ENCODE measurements at regions not wholly inside any gene's neighbourhood (a gene's known extent, or its start where the extent isn't known, plus 50 kb on each side); places are given as distances from the start of the nearest gene placed in this dataset.

DNA sequence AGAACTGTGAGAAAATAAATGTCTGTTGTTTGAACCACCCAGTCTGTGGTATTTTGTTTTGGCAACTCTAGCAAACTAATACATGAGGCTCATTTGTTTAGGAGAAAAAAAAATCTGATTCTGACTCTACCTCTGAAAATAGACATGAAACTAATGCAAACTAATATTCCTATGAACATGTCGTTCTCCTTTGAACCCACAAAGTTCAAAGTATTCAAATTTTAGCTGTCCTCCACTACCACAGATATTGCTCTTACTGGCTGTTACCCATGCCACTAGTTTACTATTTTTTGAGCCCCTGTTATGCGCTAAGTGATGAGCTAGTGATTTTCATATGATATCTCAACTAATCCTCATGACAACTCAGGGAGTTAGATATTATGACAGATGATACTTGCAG, 58.8 kb upstream of the ZNF804B start:
- no peak overlapping the region for H3K27ac Mint-ChIP-seq
- no peaks in the 10 kb centered on the region for H3K36me3 Mint-ChIP-seq (ENCODE audit: low read depth)
- no peak for ATAC-seq (replicated peaks)
- H3K4me3 Mint-ChIP-seq, result no peak overlapping the region
- no peaks in the 10 kb centered on the region for H3K4me1 Mint-ChIP-seq
- H3K9me3 Mint-ChIP-seq, result peaks cover 4% of the 10 kb centered on the region
- H3K27me3 Mint-ChIP-seq, result no peaks in the 10 kb centered on the region

DNA sequence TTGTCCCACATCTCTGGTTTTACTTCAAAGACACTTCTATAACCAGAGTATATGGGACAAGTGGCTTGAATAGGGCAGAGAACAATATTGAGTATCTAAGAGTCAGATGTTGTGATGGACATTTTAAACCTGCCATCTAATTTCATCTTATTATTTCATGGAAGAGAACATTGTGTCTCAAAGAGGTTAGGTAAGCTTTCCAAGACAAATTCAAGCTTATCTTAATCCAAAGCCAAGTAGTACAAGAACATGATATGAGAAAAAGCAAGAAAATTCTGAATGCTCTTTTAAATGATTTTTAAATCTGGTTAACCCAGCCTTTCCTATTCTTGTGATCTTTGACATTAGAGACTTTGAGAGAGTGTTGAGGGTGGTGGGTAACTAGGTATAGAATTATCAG, 65.3 kb upstream of the ZNF804B start:
- no peaks in the 10 kb centered on the region for H3K9me3 Mint-ChIP-seq
- no peak overlapping the region for H3K4me3 Mint-ChIP-seq
- H3K4me1 Mint-ChIP-seq, result no peaks in the 10 kb centered on the region
- H3K27me3 Mint-ChIP-seq, result no peaks in the 10 kb centered on the region
- ATAC-seq (replicated peaks), result no peak
- no peak overlapping the region for H3K27ac Mint-ChIP-seq
- no peaks in the 10 kb centered on the region for H3K36me3 Mint-ChIP-seq (ENCODE audit: low read depth)

DNA sequence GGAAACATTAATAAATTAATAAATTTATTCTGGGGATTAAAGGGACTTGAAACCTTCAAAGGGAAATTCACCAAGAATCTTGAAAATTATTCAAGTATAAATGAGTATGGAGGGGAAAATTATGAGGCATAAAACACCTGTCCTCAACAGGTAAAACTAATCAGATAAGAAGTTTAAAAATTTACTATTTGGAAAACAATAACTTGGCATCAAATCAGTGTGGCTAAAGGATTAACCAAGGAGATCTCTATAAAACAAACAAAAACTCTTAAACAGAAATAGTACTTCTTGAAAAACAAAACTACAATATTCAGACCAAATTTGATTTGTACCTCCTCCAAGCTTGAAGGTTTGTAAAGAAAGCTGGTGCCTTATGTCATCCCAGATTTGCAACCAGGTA, 66.4 kb upstream of the ZNF804B start:
- H3K27me3 Mint-ChIP-seq, result no peaks in the 10 kb centered on the region
- no peak overlapping the region for H3K27ac Mint-ChIP-seq
- H3K4me1 Mint-ChIP-seq, result no peaks in the 10 kb centered on the region
- H3K36me3 Mint-ChIP-seq (ENCODE audit: low read depth), result no peaks in the 10 kb centered on the region
- H3K4me3 Mint-ChIP-seq, result no peak overlapping the region
- no peak for ATAC-seq (replicated peaks)
- no peaks in the 10 kb centered on the region for H3K9me3 Mint-ChIP-seq

DNA sequence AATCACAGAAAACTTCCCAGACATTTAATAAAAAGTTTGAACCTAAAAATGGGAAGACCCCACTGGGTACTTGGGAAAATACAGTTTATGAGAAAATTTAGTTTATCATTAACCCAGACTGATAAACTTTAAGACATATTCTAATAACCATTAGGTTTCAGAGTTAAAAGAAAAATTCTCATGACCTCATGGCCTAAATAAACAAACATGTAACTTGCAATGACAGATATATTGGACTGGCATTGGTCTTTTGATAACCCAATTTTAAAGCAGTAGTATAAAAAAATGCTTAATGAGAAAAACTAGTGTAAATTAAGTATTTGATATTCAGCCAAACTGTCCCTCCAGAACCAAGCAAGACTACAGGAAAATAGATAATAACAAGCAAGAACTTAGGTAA, 67.0 kb upstream of the ZNF804B start:
- H3K9me3 Mint-ChIP-seq, result no peaks in the 10 kb centered on the region
- no peaks in the 10 kb centered on the region for H3K36me3 Mint-ChIP-seq (ENCODE audit: low read depth)
- H3K4me3 Mint-ChIP-seq, result no peak overlapping the region
- ATAC-seq (replicated peaks), result no peak
- no peak overlapping the region for H3K27ac Mint-ChIP-seq
- no peaks in the 10 kb centered on the region for H3K4me1 Mint-ChIP-seq
- H3K27me3 Mint-ChIP-seq, result no peaks in the 10 kb centered on the region

DNA sequence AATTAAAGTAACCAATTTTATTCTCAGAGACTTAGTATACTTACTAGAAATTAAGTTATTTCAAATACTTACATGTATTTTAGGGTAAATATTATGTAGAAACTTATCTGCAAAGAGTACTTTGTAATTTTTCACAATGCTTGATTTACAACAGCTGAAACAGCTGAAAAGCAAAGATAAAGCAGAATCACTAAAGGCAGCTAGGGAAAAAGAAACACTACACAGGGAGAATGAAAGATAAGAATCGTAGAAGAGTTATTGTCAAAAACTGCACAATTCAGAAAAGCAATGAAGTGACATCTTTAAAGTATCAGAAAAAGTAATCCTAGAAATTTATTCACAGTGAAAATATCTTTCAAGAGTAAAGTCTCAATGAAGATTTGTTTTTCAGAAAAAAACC, 69.7 kb upstream of the ZNF804B start:
- Mint-ChIP-seq H3K36me3 (ENCODE audit: low read depth) (no peaks in the 10 kb centered on the region), H3K9me3 (no peaks in the 10 kb centered on the region), H3K4me1 (no peaks in the 10 kb centered on the region), H3K27me3 (no peaks in the 10 kb centered on the region), H3K4me3 (no peak overlapping the region), H3K27ac (no peak overlapping the region)
- no peak for ATAC-seq (replicated peaks)

DNA sequence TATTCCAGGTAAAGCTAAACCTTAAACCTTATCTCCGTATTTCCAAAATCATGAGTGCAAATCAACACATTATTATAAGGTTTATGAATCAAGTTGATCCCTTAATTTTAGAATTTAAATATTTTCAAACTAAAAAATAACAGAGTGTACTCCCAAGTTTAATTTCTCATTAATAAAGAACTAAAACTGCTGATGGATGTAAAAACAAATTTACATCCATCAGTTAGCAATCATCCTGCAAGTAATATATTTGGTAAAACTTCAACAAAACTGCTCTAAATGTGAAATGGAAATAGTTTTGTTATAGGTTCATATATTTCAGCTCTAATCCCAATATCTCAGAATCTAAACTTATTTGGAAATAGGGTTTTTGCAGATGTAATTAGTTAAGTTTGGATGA, 71.3 kb upstream of the ZNF804B start:
- H3K4me1 Mint-ChIP-seq, result no peaks in the 10 kb centered on the region
- no peaks in the 10 kb centered on the region for H3K27me3 Mint-ChIP-seq
- H3K27ac Mint-ChIP-seq, result no peak overlapping the region
- H3K36me3 Mint-ChIP-seq (ENCODE audit: low read depth), result no peaks in the 10 kb centered on the region
- ATAC-seq (replicated peaks), result no peak
- no peaks in the 10 kb centered on the region for H3K9me3 Mint-ChIP-seq
- H3K4me3 Mint-ChIP-seq, result no peak overlapping the region

DNA sequence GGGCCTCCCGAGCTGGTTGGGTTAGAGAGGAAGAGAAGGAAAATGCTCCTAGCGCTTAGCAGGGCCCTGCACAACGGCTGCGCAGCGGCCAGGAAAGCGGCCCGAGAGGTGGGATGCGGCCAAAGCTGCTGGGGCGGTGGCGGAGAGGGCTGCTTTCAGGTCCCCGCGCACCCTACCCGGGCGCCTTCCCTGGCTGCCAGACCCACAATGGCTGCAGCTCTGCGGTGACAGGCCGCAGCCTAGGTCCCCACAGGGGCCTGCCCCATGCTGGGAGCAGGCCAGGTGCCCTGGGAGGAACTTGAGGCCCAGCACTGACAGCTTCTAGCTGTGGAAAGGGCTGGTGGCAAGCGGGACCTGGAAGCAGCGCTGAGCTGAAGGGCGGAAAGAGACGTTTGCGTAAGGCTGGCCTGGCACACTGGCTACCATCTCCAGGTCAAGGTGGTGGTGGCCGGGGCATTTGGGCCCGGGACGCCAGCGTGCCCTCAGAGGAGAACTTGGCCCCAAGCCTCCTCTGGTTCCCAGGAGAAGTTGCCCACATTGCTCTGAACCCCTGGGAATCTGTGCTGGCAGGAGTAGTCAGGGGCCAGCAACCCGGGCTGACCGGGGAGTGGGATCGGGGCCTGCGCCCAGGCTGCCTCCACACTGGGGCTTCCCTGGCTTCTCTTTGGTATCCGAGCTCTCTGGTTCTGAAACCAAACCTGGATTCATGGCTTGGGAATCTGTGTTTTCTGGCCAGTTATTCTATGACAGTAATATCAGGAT, 72.9 kb upstream of the ZNF804B start:
- Mint-ChIP-seq H3K27ac (no peak overlapping the region), H3K9me3 (no peaks in the 10 kb centered on the region), H3K4me3 (no peak overlapping the region), H3K27me3 (no peaks in the 10 kb centered on the region), H3K4me1 (no peaks in the 10 kb centered on the region), H3K36me3 (ENCODE audit: low read depth) (no peaks in the 10 kb centered on the region)
- ATAC-seq (replicated peaks), result no peak

DNA sequence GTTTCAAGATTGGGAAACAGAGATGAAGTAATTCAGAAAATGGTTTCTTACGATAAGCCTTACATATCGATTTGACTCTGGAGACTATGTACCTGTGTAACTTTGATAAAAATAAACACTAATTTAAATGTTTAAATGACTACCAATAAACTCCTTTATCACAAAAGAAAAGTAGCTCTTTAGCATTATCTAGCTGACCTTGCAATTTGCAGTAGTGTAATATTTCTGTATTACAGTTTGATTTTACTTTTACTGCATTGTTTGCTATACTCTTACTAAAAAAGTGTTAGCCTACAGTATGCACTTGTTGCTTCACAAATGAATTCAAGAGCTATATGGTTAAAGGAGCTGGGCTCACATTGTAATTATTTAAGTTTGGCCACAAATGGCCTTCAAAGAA, 77.8 kb upstream of the ZNF804B start:
- ATAC-seq (replicated peaks), result no peak
- H3K4me1 Mint-ChIP-seq, result no peaks in the 10 kb centered on the region
- H3K9me3 Mint-ChIP-seq, result peaks cover 5% of the 10 kb centered on the region

DNA sequence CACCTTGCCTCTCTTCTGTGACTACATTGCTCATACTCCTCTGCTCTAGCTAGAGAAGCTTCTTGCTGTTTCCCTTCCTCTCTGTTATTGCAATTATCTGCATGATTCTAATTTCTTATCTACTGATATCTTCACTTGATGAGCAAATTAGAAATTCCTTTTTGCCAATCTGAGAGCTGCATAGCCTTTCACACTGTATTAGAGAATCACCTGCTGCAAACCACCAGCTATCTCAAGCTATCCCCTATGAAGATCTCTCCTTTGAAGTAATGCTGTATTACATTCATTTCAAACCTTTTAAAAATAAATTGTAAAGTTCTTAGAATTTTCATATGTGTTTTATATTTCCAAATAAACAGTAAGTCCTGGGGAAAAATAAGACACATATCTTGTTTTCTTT, 89.0 kb upstream of the ZNF804B start:
- Mint-ChIP-seq H3K27ac (no peak overlapping the region), H3K36me3 (ENCODE audit: low read depth) (no peaks in the 10 kb centered on the region), H3K4me3 (no peak overlapping the region), H3K27me3 (no peaks in the 10 kb centered on the region), H3K4me1 (no peaks in the 10 kb centered on the region), H3K9me3 (peaks cover 7% of the 10 kb centered on the region)
- no peak for ATAC-seq (replicated peaks)

More for the DNA sequence above, 77.8 kb upstream of the ZNF804B start:
- H3K27ac Mint-ChIP-seq, result no peak overlapping the region
- H3K4me3 Mint-ChIP-seq, result no peak overlapping the region
- H3K27me3 Mint-ChIP-seq, result no peaks in the 10 kb centered on the region
- H3K36me3 Mint-ChIP-seq (ENCODE audit: low read depth), result no peaks in the 10 kb centered on the region

DNA sequence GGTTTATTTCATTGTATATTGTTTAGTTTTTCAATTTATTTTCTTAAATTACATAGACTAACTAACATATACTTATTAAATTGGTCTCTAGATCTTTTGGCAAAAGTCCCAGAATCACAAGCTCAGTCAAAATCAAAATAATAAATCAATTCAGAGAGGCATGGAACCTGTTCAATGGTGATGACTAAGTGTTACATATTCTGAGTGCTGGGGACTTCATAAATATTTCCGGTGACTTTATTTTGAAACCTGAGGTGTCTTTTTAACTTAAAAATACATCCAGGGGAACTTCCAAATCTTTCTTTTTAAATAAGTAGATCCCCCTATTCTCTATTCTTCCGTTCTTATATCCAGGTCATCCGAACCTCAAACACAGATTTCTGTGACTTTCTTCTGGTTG, 89.6 kb upstream of the ZNF804B start:
- H3K27ac Mint-ChIP-seq, result no peak overlapping the region
- no peak overlapping the region for H3K4me3 Mint-ChIP-seq
- no peaks in the 10 kb centered on the region for H3K36me3 Mint-ChIP-seq (ENCODE audit: low read depth)
- ATAC-seq (replicated peaks), result no peak
- no peaks in the 10 kb centered on the region for H3K27me3 Mint-ChIP-seq
- no peaks in the 10 kb centered on the region for H3K4me1 Mint-ChIP-seq
- H3K9me3 Mint-ChIP-seq, result peaks cover 7% of the 10 kb centered on the region

DNA sequence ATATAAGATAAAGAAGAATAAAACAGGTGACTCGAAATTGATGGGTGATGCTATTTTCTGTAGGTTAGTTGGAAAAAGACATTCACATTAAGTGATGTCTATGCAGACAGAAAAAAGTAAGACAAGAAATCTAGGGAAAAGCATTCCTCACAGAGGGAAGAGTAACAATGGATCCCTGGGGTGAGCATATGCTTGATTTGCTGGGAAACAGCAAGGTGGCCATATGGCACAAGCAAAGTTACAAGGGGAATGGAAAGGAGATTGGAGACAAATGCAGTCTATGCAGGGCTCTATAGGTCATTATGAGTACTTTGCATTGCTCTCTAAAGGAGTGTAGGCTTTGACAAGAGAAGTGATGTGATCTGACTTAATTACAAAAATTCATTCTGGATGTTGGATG, 90.9 kb upstream of the ZNF804B start:
- ATAC-seq (replicated peaks), result no peak
- Mint-ChIP-seq H3K27ac (no peak overlapping the region), H3K4me3 (no peak overlapping the region), H3K36me3 (ENCODE audit: low read depth) (no peaks in the 10 kb centered on the region), H3K9me3 (peaks cover 8% of the 10 kb centered on the region), H3K4me1 (no peaks in the 10 kb centered on the region), H3K27me3 (no peaks in the 10 kb centered on the region)

DNA sequence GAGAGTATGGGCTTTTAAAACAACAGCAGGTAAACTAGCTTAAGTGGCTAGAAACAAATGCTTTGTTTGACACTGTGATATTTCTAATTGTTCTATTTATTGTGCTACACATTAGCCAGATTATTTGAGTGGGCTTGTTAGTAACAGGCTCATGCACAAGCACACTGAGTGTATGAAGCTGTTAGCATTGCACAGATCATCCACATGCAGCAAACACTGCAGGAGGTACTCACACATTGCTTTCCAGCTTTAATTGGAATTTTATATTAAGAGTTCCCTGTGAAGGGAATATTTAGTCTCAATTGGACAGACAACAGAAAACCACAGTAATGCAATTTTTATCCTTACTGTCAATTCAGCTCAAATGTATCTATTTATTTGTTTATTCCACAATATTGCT, 92.9 kb upstream of the ZNF804B start:
- no peaks in the 10 kb centered on the region for H3K4me1 Mint-ChIP-seq

DNA sequence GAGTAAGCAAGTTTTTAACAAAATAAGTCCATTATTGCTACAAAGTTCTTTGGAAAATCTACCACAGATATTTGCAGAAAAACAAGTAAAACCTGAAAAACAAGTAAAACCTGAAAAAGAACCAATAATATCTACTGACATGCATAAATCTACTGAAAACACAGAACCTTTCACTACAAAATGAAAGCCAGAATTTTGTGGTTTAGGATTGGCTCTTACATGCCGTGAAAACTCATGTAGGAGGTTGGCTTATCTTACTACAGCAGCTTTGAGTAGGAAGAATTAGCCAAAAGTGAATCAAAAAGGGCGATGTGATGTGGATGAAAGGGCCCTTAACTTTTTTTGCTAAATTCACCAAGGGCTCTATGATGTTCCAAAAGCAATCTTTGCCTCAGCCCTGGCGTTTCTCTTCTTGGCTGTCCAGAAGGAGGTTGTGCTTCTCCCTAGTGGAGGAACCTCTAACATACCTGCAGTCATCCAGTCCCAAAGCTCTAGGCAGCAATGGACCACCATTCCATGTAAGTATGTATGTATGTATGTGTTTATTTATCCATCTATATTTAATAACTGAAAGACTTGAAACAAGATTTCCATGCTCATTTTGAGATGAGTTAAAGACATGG, 93.5 kb upstream of the ZNF804B start:
- Mint-ChIP-seq H3K27ac (no peak overlapping the region), H3K27me3 (no peaks in the 10 kb centered on the region), H3K4me1 (no peaks in the 10 kb centered on the region), H3K9me3 (peaks cover 8% of the 10 kb centered on the region), H3K36me3 (ENCODE audit: low read depth) (no peaks in the 10 kb centered on the region), H3K4me3 (no peak overlapping the region)
- ATAC-seq (replicated peaks), result no peak

More for the DNA sequence above, 92.9 kb upstream of the ZNF804B start:
- Mint-ChIP-seq H3K36me3 (ENCODE audit: low read depth) (no peaks in the 10 kb centered on the region), H3K4me3 (no peak overlapping the region), H3K27me3 (no peaks in the 10 kb centered on the region), H3K27ac (no peak overlapping the region), H3K9me3 (peaks cover 8% of the 10 kb centered on the region)
- ATAC-seq (replicated peaks), result no peak

DNA sequence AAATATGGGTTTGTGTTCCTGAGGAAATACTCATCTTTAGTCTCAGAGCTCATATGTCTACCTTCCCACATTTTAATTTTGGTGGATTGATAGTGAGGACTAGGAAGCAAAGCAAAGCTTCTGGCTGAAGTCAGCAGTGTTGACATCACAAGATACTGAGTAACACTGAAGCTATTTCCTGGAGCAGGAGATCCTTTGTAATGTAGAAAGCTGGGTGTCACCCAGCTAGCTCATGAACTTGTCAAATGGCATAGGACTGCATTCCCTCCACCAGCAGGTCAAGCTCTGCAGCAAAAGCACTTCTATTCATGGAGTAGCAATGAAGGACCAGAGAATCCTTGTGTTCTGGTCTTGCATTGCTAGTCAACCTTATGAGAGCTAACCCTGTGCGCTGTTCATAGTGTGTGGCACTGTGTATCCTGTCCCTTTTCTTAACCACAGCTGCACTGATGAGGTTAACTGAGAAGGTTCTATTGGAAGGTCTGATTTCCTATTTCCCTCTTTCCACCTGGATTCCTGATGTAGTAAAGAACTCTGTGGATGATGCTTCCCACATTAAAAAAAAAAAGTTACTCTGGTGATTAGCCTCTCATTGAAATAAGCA, 94.8 kb upstream of the ZNF804B start:
- H3K9me3 Mint-ChIP-seq, result peaks cover 8% of the 10 kb centered on the region
- ATAC-seq (replicated peaks), result no peak
- no peak overlapping the region for H3K4me3 Mint-ChIP-seq
- no peak overlapping the region for H3K27ac Mint-ChIP-seq
- H3K27me3 Mint-ChIP-seq, result no peaks in the 10 kb centered on the region
- no peaks in the 10 kb centered on the region for H3K4me1 Mint-ChIP-seq
- no peaks in the 10 kb centered on the region for H3K36me3 Mint-ChIP-seq (ENCODE audit: low read depth)

DNA sequence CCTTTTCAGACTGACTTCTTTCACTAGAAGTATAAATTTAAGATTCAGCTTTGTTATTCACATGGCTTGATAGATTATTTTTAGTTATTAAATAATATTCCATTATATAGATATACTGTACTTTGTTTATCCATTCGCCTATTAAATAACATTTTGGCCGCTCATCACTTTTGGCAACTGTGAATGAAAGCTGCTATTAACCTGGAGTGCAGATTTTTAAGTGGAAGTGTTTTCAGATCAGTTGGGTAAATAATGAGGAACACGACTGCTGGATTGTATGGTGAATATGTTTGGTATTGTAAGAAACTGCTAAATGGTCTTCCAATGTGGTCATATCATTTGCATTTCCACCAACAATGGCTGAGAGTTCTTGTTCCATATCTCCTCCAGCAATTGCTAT, 97.6 kb upstream of the ZNF804B start:
- ATAC-seq (replicated peaks), result no peak
- Mint-ChIP-seq H3K27ac (no peak overlapping the region), H3K4me3 (no peak overlapping the region), H3K27me3 (no peaks in the 10 kb centered on the region), H3K9me3 (peaks cover 8% of the 10 kb centered on the region), H3K36me3 (ENCODE audit: low read depth) (no peaks in the 10 kb centered on the region), H3K4me1 (no peaks in the 10 kb centered on the region)
